ENCODE measurements at regions not wholly inside any gene's neighbourhood (a gene's known extent, or its start where the extent isn't known, plus 50 kb on each side); places are given as distances from the start of the nearest gene placed in this dataset.

GRCh38 chr15:95171564-95171963 is 940.2 kb downstream of the MCTP2 start:
- TF ChIP-seq POLR2AphosphoS5 (IDR thresholded peaks at IDR 0.05; ENCODE audit: low read depth, low read length) (no peak), FOXP2 (optimal IDR thresholded peaks at IDR 0.05; ENCODE audit: borderline replicate concordance, extremely low read depth, extremely low read length, insufficient read depth) (no peak)
- TF ChIP-seq, protein P1, sequence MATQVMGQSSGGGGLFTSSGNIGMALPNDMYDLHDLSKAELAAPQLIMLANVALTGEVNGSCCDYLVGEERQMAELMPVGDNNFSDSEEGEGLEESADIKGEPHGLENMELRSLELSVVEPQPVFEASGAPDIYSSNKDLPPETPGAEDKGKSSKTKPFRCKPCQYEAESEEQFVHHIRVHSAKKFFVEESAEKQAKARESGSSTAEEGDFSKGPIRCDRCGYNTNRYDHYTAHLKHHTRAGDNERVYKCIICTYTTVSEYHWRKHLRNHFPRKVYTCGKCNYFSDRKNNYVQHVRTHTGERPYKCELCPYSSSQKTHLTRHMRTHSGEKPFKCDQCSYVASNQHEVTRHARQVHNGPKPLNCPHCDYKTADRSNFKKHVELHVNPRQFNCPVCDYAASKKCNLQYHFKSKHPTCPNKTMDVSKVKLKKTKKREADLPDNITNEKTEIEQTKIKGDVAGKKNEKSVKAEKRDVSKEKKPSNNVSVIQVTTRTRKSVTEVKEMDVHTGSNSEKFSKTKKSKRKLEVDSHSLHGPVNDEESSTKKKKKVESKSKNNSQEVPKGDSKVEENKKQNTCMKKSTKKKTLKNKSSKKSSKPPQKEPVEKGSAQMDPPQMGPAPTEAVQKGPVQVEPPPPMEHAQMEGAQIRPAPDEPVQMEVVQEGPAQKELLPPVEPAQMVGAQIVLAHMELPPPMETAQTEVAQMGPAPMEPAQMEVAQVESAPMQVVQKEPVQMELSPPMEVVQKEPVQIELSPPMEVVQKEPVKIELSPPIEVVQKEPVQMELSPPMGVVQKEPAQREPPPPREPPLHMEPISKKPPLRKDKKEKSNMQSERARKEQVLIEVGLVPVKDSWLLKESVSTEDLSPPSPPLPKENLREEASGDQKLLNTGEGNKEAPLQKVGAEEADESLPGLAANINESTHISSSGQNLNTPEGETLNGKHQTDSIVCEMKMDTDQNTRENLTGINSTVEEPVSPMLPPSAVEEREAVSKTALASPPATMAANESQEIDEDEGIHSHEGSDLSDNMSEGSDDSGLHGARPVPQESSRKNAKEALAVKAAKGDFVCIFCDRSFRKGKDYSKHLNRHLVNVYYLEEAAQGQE (IDR thresholded peaks at IDR 0.05; ENCODE audit: insufficient read depth in 1 of 2, low read depth in 2 of 2, low read length in 2 of 2) = no peak

DNA sequence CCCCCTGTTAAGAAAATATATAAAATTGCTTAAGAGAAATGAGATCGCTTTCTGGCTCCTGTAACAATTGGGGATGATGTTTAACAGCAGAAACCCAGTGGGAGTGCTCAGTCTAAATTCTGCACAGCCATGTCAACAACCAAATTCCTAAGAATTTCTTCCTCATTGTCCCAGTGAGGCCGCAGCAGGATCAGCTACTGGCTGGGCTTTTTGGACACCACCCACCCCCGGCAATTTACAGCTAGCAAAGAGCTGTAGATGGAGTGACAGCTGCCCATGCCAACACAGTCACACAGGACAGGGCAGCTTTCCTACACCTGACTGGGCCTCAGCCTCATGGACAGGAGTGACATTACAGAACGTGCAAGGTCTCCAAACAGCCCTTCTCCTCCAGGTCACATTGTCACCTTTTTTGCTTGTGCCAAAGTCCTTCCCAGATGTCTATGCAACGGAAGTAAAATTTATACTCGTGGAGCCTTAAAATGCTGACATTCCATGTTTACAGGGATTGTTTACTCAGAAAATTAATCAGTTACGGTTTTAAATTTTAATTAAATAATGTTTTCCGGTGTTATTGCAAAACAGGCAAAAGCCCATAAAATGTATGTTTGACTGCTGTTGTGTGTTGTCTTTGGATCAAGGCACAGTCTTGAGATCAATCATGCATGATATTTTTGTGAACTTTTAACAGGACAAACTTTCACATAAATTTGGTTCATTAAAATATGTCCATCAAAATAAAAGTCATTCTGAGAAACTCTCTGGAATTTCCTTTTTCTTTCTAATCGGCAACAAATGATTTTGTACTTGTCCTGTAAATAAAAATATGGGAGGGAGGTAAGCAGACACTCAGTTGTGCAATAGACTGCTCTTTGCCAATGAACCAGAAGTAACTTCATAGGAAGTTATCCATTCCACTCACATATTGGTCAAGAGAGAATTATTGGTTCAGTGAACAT is 943.2 kb downstream of the MCTP2 start:
- TF ChIP-seq FOXP2 (optimal IDR thresholded peaks at IDR 0.05; ENCODE audit: borderline replicate concordance, extremely low read depth, extremely low read length, insufficient read depth) = no peak
- TF ChIP-seq TAF1 (IDR thresholded peaks at IDR 0.05; ENCODE audit: borderline replicate concordance, insufficient read depth, low read length) = no peak

- TF ChIP-seq TAF1 (IDR thresholded peaks at IDR 0.05; ENCODE audit: borderline replicate concordance, insufficient read depth, low read length) = no peak
- TF ChIP-seq, protein P1 (IDR thresholded peaks at IDR 0.05; ENCODE audit: insufficient read depth in 1 of 2, low read depth in 2 of 2, low read length in 2 of 2) = no peak
- no peak for TF ChIP-seq SIN3A (IDR thresholded peaks at IDR 0.05; ENCODE audit: borderline replicate concordance, insufficient read depth, low read length)
- no peak for TF ChIP-seq FOXP2 (optimal IDR thresholded peaks at IDR 0.05; ENCODE audit: borderline replicate concordance, extremely low read depth, extremely low read length, insufficient read depth)
- no peak for TF ChIP-seq POLR2AphosphoS5 (IDR thresholded peaks at IDR 0.05; ENCODE audit: low read depth, low read length)
Observed at GRCh38 chr15:95175914-95176658, 944.7 kb downstream of the MCTP2 start.

DNA sequence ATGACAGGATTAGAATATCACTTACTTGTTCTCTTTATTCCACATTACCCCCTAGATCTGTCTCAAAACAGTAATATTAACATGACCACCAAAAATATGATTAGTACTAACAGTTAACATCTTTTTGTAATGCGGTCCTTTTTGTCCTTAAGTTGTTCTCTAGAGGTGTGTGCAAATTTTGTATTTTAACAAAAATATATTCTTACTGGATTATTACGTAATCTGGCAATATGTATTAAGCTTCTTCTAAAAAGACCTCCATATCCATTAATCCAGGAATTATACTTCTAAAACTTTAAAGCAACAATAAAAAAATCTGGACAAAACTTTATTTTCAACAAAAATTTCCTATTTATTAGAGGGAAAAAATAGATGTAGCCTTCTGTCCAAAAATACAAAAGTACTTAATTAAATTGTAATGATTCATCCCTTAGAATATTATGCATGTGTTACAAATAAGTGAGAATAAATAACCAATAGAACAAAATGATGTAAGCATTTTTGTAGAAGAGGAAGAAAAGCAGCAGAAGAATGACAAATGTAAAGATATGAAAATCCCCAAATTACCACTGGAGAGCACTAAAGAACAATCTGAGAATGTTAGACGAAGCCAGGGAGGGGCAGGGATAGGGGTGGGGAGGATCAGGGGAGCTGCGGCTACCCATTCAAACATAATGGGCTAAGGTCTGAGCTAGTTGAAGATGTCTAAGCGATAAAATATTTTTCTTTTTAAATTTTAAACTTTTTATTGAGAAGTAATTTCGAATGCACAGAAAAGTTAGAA is 945.6 kb downstream of the MCTP2 start:
- TF ChIP-seq TAF1 (IDR thresholded peaks at IDR 0.05; ENCODE audit: borderline replicate concordance, insufficient read depth, low read length) (no peak), SIN3A (IDR thresholded peaks at IDR 0.05; ENCODE audit: borderline replicate concordance, insufficient read depth, low read length) (no peak), POLR2AphosphoS5 (IDR thresholded peaks at IDR 0.05; ENCODE audit: low read depth, low read length) (no peak), FOXP2 (optimal IDR thresholded peaks at IDR 0.05; ENCODE audit: borderline replicate concordance, extremely low read depth, extremely low read length, insufficient read depth) (no peak)
- TF ChIP-seq, protein P1 (IDR thresholded peaks at IDR 0.05; ENCODE audit: insufficient read depth in 1 of 2, low read depth in 2 of 2, low read length in 2 of 2) = no peak

GRCh38 chr15:95180530-95180929 is 949.2 kb downstream of the MCTP2 start:
- TF ChIP-seq POLR2AphosphoS5 (IDR thresholded peaks at IDR 0.05; ENCODE audit: low read depth, low read length) = no peak
- TF ChIP-seq, protein P1 (IDR thresholded peaks at IDR 0.05; ENCODE audit: insufficient read depth in 1 of 2, low read depth in 2 of 2, low read length in 2 of 2) = no peak
- no peak for TF ChIP-seq FOXP2 (optimal IDR thresholded peaks at IDR 0.05; ENCODE audit: borderline replicate concordance, extremely low read depth, extremely low read length, insufficient read depth)
- TF ChIP-seq TAF1 (IDR thresholded peaks at IDR 0.05; ENCODE audit: borderline replicate concordance, insufficient read depth, low read length) = no peak
- no peak for TF ChIP-seq SIN3A (IDR thresholded peaks at IDR 0.05; ENCODE audit: borderline replicate concordance, insufficient read depth, low read length)

Measured in PFSK-1 (cell line).